Stimulated activated CD4-positive, alpha-beta T cell treated with anti-CD3 and anti-CD28 coated beads, Interleukin-1b, Interleukin-23, amount 100 ng/mL, for 48 hours (primary cell): ENCODE measurements at regions not wholly inside any gene's neighbourhood (a gene's known extent, or its start where the extent isn't known, plus 50 kb on each side); places are given as distances from the start of the nearest gene placed in this dataset.
"Not testable (repeated sequence)": the region's sequence is repeated elsewhere in the genome, so short reads cannot be mapped to it uniquely, and the experiment has no call there.

Experiments used
- DNase-seq: peaks from one replicate; pipeline ENCODE4 v3.0.0-alpha.2; 2020

- no peak for DNase-seq
Measured at GRCh38 chr13:79906345-79906744, 425.4 kb downstream of the NDFIP2 start.

GRCh38 chr13:79905018-79905417, 424.1 kb downstream of the NDFIP2 start:
- no peak for DNase-seq

- no peak for DNase-seq
Measured at GRCh38 chr13:79904581-79904980, 423.6 kb downstream of the NDFIP2 start.

GRCh38 chr13:79901336-79901735, 420.4 kb downstream of the NDFIP2 start:
- DNase-seq: no peak

- DNase-seq: no peak
Measured at GRCh38 chr13:79900356-79900755, 419.4 kb downstream of the NDFIP2 start.

- no peak for DNase-seq
Measured at GRCh38 chr13:79898996-79899395, 418.0 kb downstream of the NDFIP2 start.

GRCh38 chr13:79898202-79898826, 417.4 kb downstream of the NDFIP2 start:
- no peak for DNase-seq

- DNase-seq: no peak
Measured at GRCh38 chr13:79896851-79897250, 415.9 kb downstream of the NDFIP2 start.

GRCh38 chr13:79895416-79895815, 414.5 kb downstream of the NDFIP2 start:
- no peak for DNase-seq

- DNase-seq: not testable (repeated sequence)
Measured at GRCh38 chr13:79887278-79887677, 406.3 kb downstream of the NDFIP2 start.

GRCh38 chr13:79886601-79887000, 405.6 kb downstream of the NDFIP2 start:
- DNase-seq: no peak

- no peak for DNase-seq
Measured at GRCh38 chr13:79884890-79885289, 403.9 kb downstream of the NDFIP2 start.

- no peak for DNase-seq
Measured at GRCh38 chr13:79883216-79883615, 402.3 kb downstream of the NDFIP2 start.

GRCh38 chr13:79880818-79881217, 399.9 kb downstream of the NDFIP2 start:
- DNase-seq: no peak

GRCh38 chr13:79874396-79875360, 393.7 kb downstream of the NDFIP2 start:
- no peak for DNase-seq

- DNase-seq: no peak
Measured at GRCh38 chr13:79871594-79871993, 390.6 kb downstream of the NDFIP2 start.

GRCh38 chr13:79870766-79871165, 389.8 kb downstream of the NDFIP2 start:
- no peak for DNase-seq

- no peak for DNase-seq
Measured at GRCh38 chr13:79870123-79870522, 389.2 kb downstream of the NDFIP2 start.

GRCh38 chr13:79869326-79869725, 388.4 kb downstream of the NDFIP2 start:
- DNase-seq: no peak

GRCh38 chr13:79867254-79867653, 386.3 kb downstream of the NDFIP2 start:
- DNase-seq: no peak

GRCh38 chr13:79866436-79866835, 385.5 kb downstream of the NDFIP2 start:
- DNase-seq: no peak

- DNase-seq: no peak
Measured at GRCh38 chr13:79862515-79862914, 381.6 kb downstream of the NDFIP2 start.

- DNase-seq: no peak
Measured at GRCh38 chr13:79861731-79862130, 380.8 kb downstream of the NDFIP2 start.

GRCh38 chr13:79860791-79861190, 379.8 kb downstream of the NDFIP2 start:
- DNase-seq: no peak
